Tibial artery (tissue), 4 donors: ENCODE measurements at regions not wholly inside any gene's neighbourhood (a gene's known extent, or its start where the extent isn't known, plus 50 kb on each side); places are given as distances from the start of the nearest gene placed in this dataset.

Source experiments
- DNase-seq, 2 donors: peaks; one replicate each; pipeline ENCODE4 v3.0.0-alpha.2; 2019
- H3K27ac ChIP-seq, 2 donors: fragments of 200-600 bp; sonication (generic) in 1 of 2; 1 replicate in 1 of 2; 2 replicates in 1 of 2; pipeline ENCODE4 v1.5.1; 2018 to 2019; ENCODE audit warnings: mild to moderate bottlenecking in 1 of 2
- H3K27me3 ChIP-seq, 2 donors: fragments of 200-600 bp; sonication (generic) in 1 of 2; one replicate each; pipeline versions ENCODE4 v1.5.1 to v1.6.0; 2016 to 2019
- H3K36me3 ChIP-seq, 3 donors: fragments of 200-600 bp; sonication (generic) in 2 of 3; one replicate each; pipeline ENCODE4 v1.5.1; 2016 to 2019; ENCODE audit warnings: mild to moderate bottlenecking in 2 of 3
- H3K4me1 ChIP-seq, 4 donors: fragments of 200-600 bp; sonication (generic) in 2 of 4; 1 replicate in 3 of 4; 2 replicates in 1 of 4; pipeline ENCODE4 v1.5.1; 2016 to 2019
- H3K4me3 ChIP-seq, 2 donors: fragments of 200-600 bp; sonication (generic) in 1 of 2; 1 replicate in 1 of 2; 2 replicates in 1 of 2; pipeline ENCODE4 v1.5.1; 2018 to 2019; ENCODE audit warnings: mild to moderate bottlenecking in 2 of 2
- H3K9me3 ChIP-seq, 3 donors: fragments of 200-600 bp; sonication (generic) in 1 of 3; one replicate each; pipeline ENCODE4 v1.5.1; 2016 to 2019
- intact Hi-C: fragments of 100-400 bp; cut with DNase I; formaldehyde crosslinking; loops from one replicate; pipeline ENCODE4 v1.15.0; 2023; ENCODE audit warnings: low total_unique reads
- TF ChIP-seq, protein P1 (sequence below), 2 experiments: fragments of 200-600 bp in 1 of 2; fragments of 450-650 bp in 1 of 2; IDR thresholded peaks; one replicate each; pipeline ENCODE4 v1.5.1; 2017 to 2019; ENCODE audit warnings: antibody characterized with exemption in 2 of 2, mild to moderate bottlenecking in 1 of 2, moderate library complexity in 1 of 2

DNA sequence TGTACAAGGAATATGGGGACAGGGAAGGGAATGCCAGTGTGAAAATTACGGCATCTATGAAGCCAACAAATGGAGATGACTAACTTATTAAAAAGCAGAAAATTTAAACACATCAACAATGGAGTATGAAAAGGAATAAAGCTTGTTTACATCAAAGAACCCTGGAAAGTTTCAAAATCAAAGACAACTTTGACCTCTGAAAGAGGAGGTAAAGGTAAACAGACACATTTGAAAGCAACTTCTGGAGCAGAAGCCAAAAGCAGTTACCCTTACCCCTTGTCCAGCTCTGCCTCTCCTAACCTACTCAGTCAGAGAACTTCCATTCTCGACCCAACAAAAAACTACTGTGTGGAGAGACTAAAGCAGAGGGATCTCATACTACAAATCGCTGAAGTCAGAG, 184.3 kb downstream of the DUSP6 start:
- no peak overlapping the region for H3K27ac ChIP-seq
- intact Hi-C loops = no loop called here
- TF ChIP-seq, protein P1, sequence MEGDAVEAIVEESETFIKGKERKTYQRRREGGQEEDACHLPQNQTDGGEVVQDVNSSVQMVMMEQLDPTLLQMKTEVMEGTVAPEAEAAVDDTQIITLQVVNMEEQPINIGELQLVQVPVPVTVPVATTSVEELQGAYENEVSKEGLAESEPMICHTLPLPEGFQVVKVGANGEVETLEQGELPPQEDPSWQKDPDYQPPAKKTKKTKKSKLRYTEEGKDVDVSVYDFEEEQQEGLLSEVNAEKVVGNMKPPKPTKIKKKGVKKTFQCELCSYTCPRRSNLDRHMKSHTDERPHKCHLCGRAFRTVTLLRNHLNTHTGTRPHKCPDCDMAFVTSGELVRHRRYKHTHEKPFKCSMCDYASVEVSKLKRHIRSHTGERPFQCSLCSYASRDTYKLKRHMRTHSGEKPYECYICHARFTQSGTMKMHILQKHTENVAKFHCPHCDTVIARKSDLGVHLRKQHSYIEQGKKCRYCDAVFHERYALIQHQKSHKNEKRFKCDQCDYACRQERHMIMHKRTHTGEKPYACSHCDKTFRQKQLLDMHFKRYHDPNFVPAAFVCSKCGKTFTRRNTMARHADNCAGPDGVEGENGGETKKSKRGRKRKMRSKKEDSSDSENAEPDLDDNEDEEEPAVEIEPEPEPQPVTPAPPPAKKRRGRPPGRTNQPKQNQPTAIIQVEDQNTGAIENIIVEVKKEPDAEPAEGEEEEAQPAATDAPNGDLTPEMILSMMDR (IDR thresholded peaks at IDR 0.05) = no peak

DNA sequence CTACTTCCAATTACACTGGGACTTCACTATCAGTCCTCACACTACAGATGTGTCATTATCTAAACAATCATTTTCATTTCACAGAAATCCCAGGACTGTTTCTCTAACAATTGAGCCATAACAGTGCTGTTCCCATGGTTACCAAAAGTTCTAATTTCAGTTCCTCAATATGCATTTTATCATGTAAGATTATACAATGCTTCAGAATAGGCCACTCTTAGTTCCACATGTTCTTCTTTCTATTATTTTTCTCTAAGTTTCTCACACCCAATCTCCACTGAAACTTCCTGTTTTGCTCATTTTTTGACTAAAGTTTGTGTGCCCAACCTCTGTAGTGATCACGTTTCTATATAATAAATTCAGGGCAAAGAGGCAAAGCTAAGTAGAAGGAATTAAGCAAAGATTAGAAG, 185.8 kb downstream of the DUSP6 start:
- peak overlapping the region; percentile 45 to 49 for H3K27ac ChIP-seq
- H3K36me3 ChIP-seq = no peaks in the 10 kb centered on the region
- no peaks in the 10 kb centered on the region for H3K27me3 ChIP-seq
- intact Hi-C loops = no loop called here
- TF ChIP-seq, protein P1 (IDR thresholded peaks at IDR 0.05) = no peak
- H3K4me1 ChIP-seq = peaks cover 0 to 38% (median 14%) of the 10 kb centered on the region in 4 donors
- H3K9me3 ChIP-seq = no peaks in the 10 kb centered on the region
- no peak for DNase-seq
- H3K4me3 ChIP-seq = no peak overlapping the region

More for the DNA sequence above, 184.3 kb downstream of the DUSP6 start:
- no peak overlapping the region for H3K4me3 ChIP-seq
- DNase-seq = no peak
- peaks cover 0 to 29% (median 10%) of the 10 kb centered on the region in 4 donors for H3K4me1 ChIP-seq
- H3K9me3 ChIP-seq = no peaks in the 10 kb centered on the region
- no peaks in the 10 kb centered on the region for H3K27me3 ChIP-seq
- no peaks in the 10 kb centered on the region for H3K36me3 ChIP-seq

DNA sequence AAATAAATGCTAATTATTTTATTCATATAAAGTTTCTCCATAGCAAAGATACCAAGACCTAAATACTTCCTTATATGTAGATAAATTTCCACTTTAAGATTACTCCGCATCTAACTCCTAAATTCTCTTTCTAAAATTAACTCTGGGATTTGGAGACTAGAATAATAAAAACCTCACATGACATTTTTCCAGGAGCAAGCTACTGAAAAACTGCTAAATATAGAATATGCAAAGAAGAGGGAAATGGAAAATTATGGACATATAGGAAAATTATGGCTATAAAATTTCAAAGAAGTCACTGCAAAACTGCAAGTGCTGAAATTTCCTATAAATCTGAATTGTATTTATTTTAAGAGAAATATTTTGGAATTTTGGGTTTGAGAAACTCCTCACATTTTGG, 186.2 kb downstream of the DUSP6 start:
- Histone ChIP-seq H3K27ac (peak overlapping the region; percentile 45 to 49), H3K27me3 (no peaks in the 10 kb centered on the region), H3K4me3 (no peak overlapping the region), H3K4me1 (peaks cover 0 to 38% (median 14%) of the 10 kb centered on the region in 4 donors), H3K36me3 (no peaks in the 10 kb centered on the region), H3K9me3 (no peaks in the 10 kb centered on the region)
- intact Hi-C loops = no loop called here
- TF ChIP-seq, protein P1 (IDR thresholded peaks at IDR 0.05) = no peak
- no peak for DNase-seq

DNA sequence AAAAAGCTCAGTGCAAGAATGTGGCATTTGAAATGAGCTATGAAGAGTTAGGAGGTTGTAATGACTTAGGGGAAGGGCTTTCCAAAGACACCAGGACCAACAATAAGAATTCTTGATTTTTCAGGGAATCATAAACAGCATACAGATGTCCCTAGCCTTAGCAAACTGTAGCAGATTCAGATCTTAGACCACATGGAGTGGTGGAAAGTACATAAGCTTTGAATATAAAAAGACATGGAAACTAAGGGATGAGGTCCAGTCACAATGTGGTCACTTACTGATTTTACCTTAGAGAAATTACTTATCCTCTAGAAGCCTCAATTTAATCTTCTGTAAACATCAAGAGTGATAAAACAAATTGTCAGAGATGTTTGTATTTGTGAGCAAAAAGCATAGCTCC, 186.6 kb downstream of the DUSP6 start:
- H3K4me3 ChIP-seq = no peak overlapping the region
- intact Hi-C loops = no loop called here
- H3K4me1 ChIP-seq = peaks cover 0 to 42% (median 14%) of the 10 kb centered on the region in 4 donors
- DNase-seq = no peak
- peak overlapping the region; percentile 45 to 49 for H3K27ac ChIP-seq
- no peaks in the 10 kb centered on the region for H3K9me3 ChIP-seq
- H3K36me3 ChIP-seq = no peaks in the 10 kb centered on the region
- H3K27me3 ChIP-seq = no peaks in the 10 kb centered on the region
- TF ChIP-seq, protein P1 (IDR thresholded peaks at IDR 0.05) = no peak

DNA sequence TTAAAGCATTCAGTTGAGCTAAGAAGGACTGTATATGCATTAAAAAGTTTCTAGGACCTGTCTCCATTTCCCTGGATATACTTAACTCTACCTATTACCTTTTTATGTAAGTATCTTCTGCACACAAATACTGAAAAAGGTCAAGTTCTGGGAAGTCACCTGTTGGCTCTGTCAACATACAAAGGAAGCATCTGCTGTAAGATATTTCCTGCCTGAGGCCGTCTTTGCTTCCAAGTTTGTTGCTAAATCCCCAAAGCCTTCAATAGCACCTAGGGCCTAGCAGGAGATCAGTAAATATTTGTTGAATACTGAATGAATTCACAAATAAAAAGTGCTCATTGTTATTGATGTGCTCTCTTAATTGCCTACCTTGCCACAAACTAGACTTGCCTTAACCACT, 188.4 kb downstream of the DUSP6 start:
- Histone ChIP-seq H3K9me3 (no peaks in the 10 kb centered on the region), H3K27ac (no peak overlapping the region), H3K4me1 (peaks cover 0 to 48% (median 14%) of the 10 kb centered on the region in 4 donors), H3K27me3 (no peaks in the 10 kb centered on the region), H3K4me3 (no peak overlapping the region), H3K36me3 (no peaks in the 10 kb centered on the region)
- DNase-seq = no peak
- TF ChIP-seq, protein P1 (IDR thresholded peaks at IDR 0.05) = no peak
- intact Hi-C loops = no loop called here
